ENCODE measurements at regions not wholly inside any gene's neighbourhood (a gene's known extent, or its start where the extent isn't known, plus 50 kb on each side); places are given as distances from the start of the nearest gene placed in this dataset.

- DNase-seq (ENCODE audit: low read depth) = no peak
These were observed 265.5 kb downstream of the PTPRC start for GRCh38 chr1:198904321-198904720.

- DNase-seq (ENCODE audit: low read depth) = no peak
These were observed 268.0 kb downstream of the PTPRC start for GRCh38 chr1:198906739-198907422.

- DNase-seq (ENCODE audit: low read depth) = no peak
These were observed 268.5 kb downstream of the PTPRC start for GRCh38 chr1:198907423-198907746.

GRCh38 chr1:198908995-198909394 lies 270.2 kb downstream of the PTPRC start:
- DNase-seq (ENCODE audit: low read depth) = no peak

GRCh38 chr1:198909973-198910372 lies 271.1 kb downstream of the PTPRC start:
- DNase-seq (ENCODE audit: low read depth) = no peak

- DNase-seq (ENCODE audit: low read depth) = no peak
These were observed 272.0 kb downstream of the PTPRC start for GRCh38 chr1:198910816-198911215.

- DNase-seq (ENCODE audit: low read depth) = no peak
These were observed 273.2 kb downstream of the PTPRC start for GRCh38 chr1:198912046-198912445.

- DNase-seq (ENCODE audit: low read depth) = no peak
These were observed 274.8 kb downstream of the PTPRC start for GRCh38 chr1:198913667-198914066.

- no peak for DNase-seq (ENCODE audit: low read depth)
These were observed 276.7 kb downstream of the PTPRC start for GRCh38 chr1:198915327-198916231.

GRCh38 chr1:198917226-198917625 lies 278.4 kb downstream of the PTPRC start:
- no peak for DNase-seq (ENCODE audit: low read depth)

- no peak for DNase-seq (ENCODE audit: low read depth)
These were observed 280.1 kb downstream of the PTPRC start for GRCh38 chr1:198918920-198919319.

- no peak for DNase-seq (ENCODE audit: low read depth)
These were observed 281.0 kb downstream of the PTPRC start for GRCh38 chr1:198919667-198920398.

GRCh38 chr1:198922638-198923430 lies 284.0 kb downstream of the PTPRC start:
- DNase-seq (ENCODE audit: low read depth) = no peak

GRCh38 chr1:198923993-198924392 lies 285.2 kb downstream of the PTPRC start:
- DNase-seq (ENCODE audit: low read depth) = no peak

- DNase-seq (ENCODE audit: low read depth) = no peak
These were observed 286.7 kb downstream of the PTPRC start for GRCh38 chr1:198925567-198925966.

GRCh38 chr1:198927129-198927528 lies 288.3 kb downstream of the PTPRC start:
- no peak for DNase-seq (ENCODE audit: low read depth)

GRCh38 chr1:198929111-198929604 lies 290.3 kb downstream of the PTPRC start:
- DNase-seq (ENCODE audit: low read depth) = no peak

- DNase-seq (ENCODE audit: low read depth) = no peak
These were observed 291.2 kb downstream of the PTPRC start for GRCh38 chr1:198929961-198930599.

GRCh38 chr1:198932351-198932991 lies 293.6 kb downstream of the PTPRC start:
- no peak for DNase-seq (ENCODE audit: low read depth)

- no peak for DNase-seq (ENCODE audit: low read depth)
These were observed 294.8 kb downstream of the PTPRC start for GRCh38 chr1:198933515-198934222.

Measured in activated T-cell treated with anti-CD3 and anti-CD28 coated beads for 48 hours (primary cell).